ENCODE measurements at regions not wholly inside any gene's neighbourhood (a gene's known extent, or its start where the extent isn't known, plus 50 kb on each side); places are given as distances from the start of the nearest gene placed in this dataset.

GRCh38 chr14:40894846-40895245, 711.8 kb upstream of the LRFN5 start:
- Histone ChIP-seq H2BK120ac (ENCODE audit: low read depth, low read length, poor library complexity, severe bottlenecking) (no peak overlapping the region), H3K4me1 (ENCODE audit: insufficient read depth, low read length) (no peaks in the 10 kb centered on the region), H3T11ph (ENCODE audit: low read length) (no peak overlapping the region), H4K20me1 (ENCODE audit: control insufficient read depth, insufficient read depth, insufficient read length) (no peaks in the 10 kb centered on the region), H2BK15ac (ENCODE audit: low read depth, low read length) (no peak overlapping the region), H3K56ac (ENCODE audit: insufficient read length, low read depth, low read length) (no peak overlapping the region), H4K91ac (ENCODE audit: insufficient read length, low read depth, low read length) (no peak overlapping the region), H3K79me2 (ENCODE audit: insufficient read depth, low read length) (no peaks in the 10 kb centered on the region), H3K9ac (ENCODE audit: extremely low read depth, insufficient read length, low read length) (no peak overlapping the region), H4K8ac (replicated peaks; ENCODE audit: insufficient read length, low read depth, low read length) (no peak overlapping the region), H2AK5ac (ENCODE audit: insufficient read length, low read length) (no peak overlapping the region), H2BK12ac (ENCODE audit: insufficient read length, low read depth, low read length) (no peak overlapping the region), H3K4me2 (ENCODE audit: insufficient read depth, insufficient read length, low read length) (no peak overlapping the region), H3K9me3 (ENCODE audit: control insufficient read depth, low read depth, low read length) (no peaks in the 10 kb centered on the region), H3K27me3 (ENCODE audit: insufficient read depth, low read length) (no peaks in the 10 kb centered on the region), H3K79me1 (ENCODE audit: insufficient read depth, low read depth, low read length, poor library complexity, severe bottlenecking) (no peaks in the 10 kb centered on the region), H2BK5ac (ENCODE audit: insufficient read length, low read length) (no peak overlapping the region), H3K4ac (ENCODE audit: low read depth, low read length) (no peak overlapping the region), H3K27ac (ENCODE audit: insufficient read length, low read depth, low read length) (no peak overlapping the region), H2BK20ac (ENCODE audit: low read depth, low read length, poor library complexity, severe bottlenecking) (no peak overlapping the region), H3K14ac (ENCODE audit: insufficient read depth, low read length) (no peak overlapping the region), H4K5ac (ENCODE audit: insufficient read length, low read depth, low read length) (no peak overlapping the region), H3K23ac (ENCODE audit: insufficient read length, low read depth, low read length) (no peak overlapping the region), H3K23me2 (ENCODE audit: insufficient read length, low read depth, low read length, poor library complexity, severe bottlenecking) (no peaks in the 10 kb centered on the region), H3K18ac (ENCODE audit: insufficient read length, low read depth, low read length) (no peak overlapping the region), H2AFZ (ENCODE audit: low read length) (no peak overlapping the region)
- Mint-ChIP-seq H3K27me3 (ENCODE audit: low read depth) (no peaks in the 10 kb centered on the region), H3K36me3 (ENCODE audit: insufficient read depth in 1 of 3, low read depth in 3 of 3) (no peaks in the 10 kb centered on the region), H3K9me3 (peaks cover 0 to 7% of the 10 kb centered on the region in 2 experiments; a peak in 2 of 5 replicates), H3K4me1 (no peaks in the 10 kb centered on the region), H3K27ac (no peak overlapping the region), H3K4me3 (no peak overlapping the region)
- WGBS (ENCODE audit: extremely low coverage, insufficient read length, low lambda C conversion rate) = no CpG with 5 or more reads among the region's 2 CpGs
- DNase-seq = no peak
- TF ChIP-seq CTCF (conservative IDR thresholded peaks at IDR 0.05) = no peak
